ENCODE measurements at regions not wholly inside any gene's neighbourhood (a gene's known extent, or its start where the extent isn't known, plus 50 kb on each side); places are given as distances from the start of the nearest gene placed in this dataset.

- H3K4me1 ChIP-seq (ENCODE audit: insufficient read depth, low read length) = no peaks in the 10 kb centered on the region
- no peak overlapping the region for H3K27ac ChIP-seq (ENCODE audit: low read depth, low read length)
- H2AFZ ChIP-seq (ENCODE audit: low read length) = no peak overlapping the region
- H3K4me2 ChIP-seq (ENCODE audit: insufficient read depth, low read length) = no peak overlapping the region
- H3K4me3 ChIP-seq (ENCODE audit: insufficient read depth, low read length) = no peak overlapping the region
- H3K36me3 ChIP-seq (ENCODE audit: insufficient read depth, low read length) = no peaks in the 10 kb centered on the region
- TF ChIP-seq CTCF (IDR thresholded peaks at IDR 0.05; ENCODE audit: extremely low read depth, low read depth, low read length) = no peak
- no peaks in the 10 kb centered on the region for H4K20me1 ChIP-seq (ENCODE audit: insufficient read depth, low read length)
- no peaks in the 10 kb centered on the region for H3K79me2 ChIP-seq (ENCODE audit: insufficient read depth, low read length)
- DNase-seq (ENCODE audit: insufficient read length, low spot score, missing footprints) = no peak
- H3K27me3 ChIP-seq (ENCODE audit: insufficient read depth, low read length) = no peaks in the 10 kb centered on the region
- no peaks in the 10 kb centered on the region for H3K9me3 ChIP-seq (ENCODE audit: low read depth, low read length)
These were observed 677.8 kb downstream of the NTRK3 start for GRCh38 chr15:87578776-87579175.

- Histone ChIP-seq H3K4me2 (ENCODE audit: insufficient read depth, low read length) (no peak overlapping the region), H3K4me3 (ENCODE audit: insufficient read depth, low read length) (no peak overlapping the region), H3K36me3 (ENCODE audit: insufficient read depth, low read length) (no peaks in the 10 kb centered on the region), H3K27ac (ENCODE audit: low read depth, low read length) (no peak overlapping the region), H4K20me1 (ENCODE audit: insufficient read depth, low read length) (no peaks in the 10 kb centered on the region), H3K79me2 (ENCODE audit: insufficient read depth, low read length) (no peaks in the 10 kb centered on the region), H3K4me1 (ENCODE audit: insufficient read depth, low read length) (no peaks in the 10 kb centered on the region), H3K27me3 (ENCODE audit: insufficient read depth, low read length) (no peaks in the 10 kb centered on the region), H3K9me3 (ENCODE audit: low read depth, low read length) (no peaks in the 10 kb centered on the region), H2AFZ (ENCODE audit: low read length) (no peak overlapping the region)
- DNase-seq (ENCODE audit: insufficient read length, low spot score, missing footprints) = no peak
- no peak for TF ChIP-seq CTCF (IDR thresholded peaks at IDR 0.05; ENCODE audit: extremely low read depth, low read depth, low read length)
These were observed 679.2 kb downstream of the NTRK3 start for GRCh38 chr15:87577336-87577735.

DNA sequence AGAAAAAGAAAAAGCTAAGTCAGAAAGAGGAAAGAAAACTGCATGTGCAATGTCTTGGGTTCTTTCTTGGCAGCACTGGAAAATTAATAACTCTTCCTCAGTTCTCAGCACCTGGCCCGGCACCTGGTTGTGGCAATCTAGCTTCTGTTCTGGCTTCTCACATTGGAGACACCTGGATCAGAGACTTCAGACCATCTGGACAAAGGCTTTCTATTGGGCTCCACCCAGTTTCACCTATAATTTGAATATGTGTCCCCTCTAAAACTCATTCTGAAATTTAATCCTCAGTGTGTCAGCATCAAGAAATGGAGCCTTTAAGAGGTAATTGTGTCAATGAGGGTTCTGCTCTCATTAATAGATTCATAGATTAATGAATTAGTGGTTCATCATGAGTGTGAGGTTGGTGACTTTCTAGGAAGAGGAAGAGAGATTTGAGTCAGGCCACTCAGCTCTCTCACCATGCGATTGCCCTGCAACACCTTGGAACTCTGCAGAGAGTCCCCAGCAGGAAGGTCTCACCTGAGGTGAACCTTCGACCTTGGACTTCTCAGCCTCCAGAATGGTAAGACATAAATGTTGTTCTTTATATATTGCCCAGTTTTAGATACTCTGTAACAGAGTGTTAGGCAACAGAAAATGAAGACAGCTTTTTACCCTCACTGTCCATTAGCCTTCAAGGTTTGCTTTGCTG lies 679.9 kb downstream of the NTRK3 start:
- no peaks in the 10 kb centered on the region for H3K79me2 ChIP-seq (ENCODE audit: insufficient read depth, low read length)
- TF ChIP-seq CTCF (IDR thresholded peaks at IDR 0.05; ENCODE audit: extremely low read depth, low read depth, low read length) = no peak
- H3K9me3 ChIP-seq (ENCODE audit: low read depth, low read length) = no peaks in the 10 kb centered on the region
- H3K27ac ChIP-seq (ENCODE audit: low read depth, low read length) = no peak overlapping the region
- no peaks in the 10 kb centered on the region for H3K27me3 ChIP-seq (ENCODE audit: insufficient read depth, low read length)
- no peak overlapping the region for H2AFZ ChIP-seq (ENCODE audit: low read length)
- no peak for DNase-seq (ENCODE audit: insufficient read length, low spot score, missing footprints)
- H4K20me1 ChIP-seq (ENCODE audit: insufficient read depth, low read length) = no peaks in the 10 kb centered on the region
- no peaks in the 10 kb centered on the region for H3K36me3 ChIP-seq (ENCODE audit: insufficient read depth, low read length)
- H3K4me3 ChIP-seq (ENCODE audit: insufficient read depth, low read length) = no peak overlapping the region
- H3K4me1 ChIP-seq (ENCODE audit: insufficient read depth, low read length) = no peaks in the 10 kb centered on the region
- H3K4me2 ChIP-seq (ENCODE audit: insufficient read depth, low read length) = no peak overlapping the region

DNA sequence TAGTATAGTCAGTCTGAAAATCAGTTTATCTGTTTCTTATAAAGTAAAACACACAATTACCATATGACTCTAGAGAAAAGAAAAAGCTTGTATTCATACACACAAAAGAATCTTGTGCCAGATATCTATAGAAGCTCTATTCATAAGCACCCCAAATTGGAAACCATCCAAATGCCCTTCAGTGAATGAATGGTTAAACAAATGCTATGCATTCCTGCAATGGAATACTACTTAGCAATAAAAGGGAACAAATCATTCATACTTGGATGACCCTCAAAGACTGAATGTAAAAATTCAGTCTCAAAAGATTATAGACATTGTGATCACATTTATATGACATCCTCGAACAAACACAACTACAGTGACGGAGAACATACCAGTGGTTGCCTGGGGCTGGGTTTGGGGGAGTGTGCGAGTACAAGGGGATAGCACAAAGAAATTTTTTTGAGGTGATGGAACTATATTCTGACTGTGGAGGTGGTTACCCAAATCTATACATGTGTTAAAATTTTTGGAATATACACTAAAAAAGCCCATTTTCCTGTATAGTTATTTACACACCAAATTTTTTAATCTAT lies 680.6 kb downstream of the NTRK3 start:
- no peak overlapping the region for H2AFZ ChIP-seq (ENCODE audit: low read length)
- H3K36me3 ChIP-seq (ENCODE audit: insufficient read depth, low read length) = no peaks in the 10 kb centered on the region
- no peaks in the 10 kb centered on the region for H3K9me3 ChIP-seq (ENCODE audit: low read depth, low read length)
- H4K20me1 ChIP-seq (ENCODE audit: insufficient read depth, low read length) = no peaks in the 10 kb centered on the region
- H3K27me3 ChIP-seq (ENCODE audit: insufficient read depth, low read length) = no peaks in the 10 kb centered on the region
- peaks cover 3% of the 10 kb centered on the region for H3K4me1 ChIP-seq (ENCODE audit: insufficient read depth, low read length)
- no peak for DNase-seq (ENCODE audit: insufficient read length, low spot score, missing footprints)
- no peak overlapping the region for H3K4me3 ChIP-seq (ENCODE audit: insufficient read depth, low read length)
- no peak overlapping the region for H3K4me2 ChIP-seq (ENCODE audit: insufficient read depth, low read length)
- no peak for TF ChIP-seq CTCF (IDR thresholded peaks at IDR 0.05; ENCODE audit: extremely low read depth, low read depth, low read length)
- H3K79me2 ChIP-seq (ENCODE audit: insufficient read depth, low read length) = no peaks in the 10 kb centered on the region
- no peak overlapping the region for H3K27ac ChIP-seq (ENCODE audit: low read depth, low read length)

Data from osteoblast (primary cell).